ENCODE measurements at regions not wholly inside any gene's neighbourhood (a gene's known extent, or its start where the extent isn't known, plus 50 kb on each side); places are given as distances from the start of the nearest gene placed in this dataset.
"Not testable (repeated sequence)": the region's sequence is repeated elsewhere in the genome, so short reads cannot be mapped to it uniquely, and the experiment has no call there.

DNA sequence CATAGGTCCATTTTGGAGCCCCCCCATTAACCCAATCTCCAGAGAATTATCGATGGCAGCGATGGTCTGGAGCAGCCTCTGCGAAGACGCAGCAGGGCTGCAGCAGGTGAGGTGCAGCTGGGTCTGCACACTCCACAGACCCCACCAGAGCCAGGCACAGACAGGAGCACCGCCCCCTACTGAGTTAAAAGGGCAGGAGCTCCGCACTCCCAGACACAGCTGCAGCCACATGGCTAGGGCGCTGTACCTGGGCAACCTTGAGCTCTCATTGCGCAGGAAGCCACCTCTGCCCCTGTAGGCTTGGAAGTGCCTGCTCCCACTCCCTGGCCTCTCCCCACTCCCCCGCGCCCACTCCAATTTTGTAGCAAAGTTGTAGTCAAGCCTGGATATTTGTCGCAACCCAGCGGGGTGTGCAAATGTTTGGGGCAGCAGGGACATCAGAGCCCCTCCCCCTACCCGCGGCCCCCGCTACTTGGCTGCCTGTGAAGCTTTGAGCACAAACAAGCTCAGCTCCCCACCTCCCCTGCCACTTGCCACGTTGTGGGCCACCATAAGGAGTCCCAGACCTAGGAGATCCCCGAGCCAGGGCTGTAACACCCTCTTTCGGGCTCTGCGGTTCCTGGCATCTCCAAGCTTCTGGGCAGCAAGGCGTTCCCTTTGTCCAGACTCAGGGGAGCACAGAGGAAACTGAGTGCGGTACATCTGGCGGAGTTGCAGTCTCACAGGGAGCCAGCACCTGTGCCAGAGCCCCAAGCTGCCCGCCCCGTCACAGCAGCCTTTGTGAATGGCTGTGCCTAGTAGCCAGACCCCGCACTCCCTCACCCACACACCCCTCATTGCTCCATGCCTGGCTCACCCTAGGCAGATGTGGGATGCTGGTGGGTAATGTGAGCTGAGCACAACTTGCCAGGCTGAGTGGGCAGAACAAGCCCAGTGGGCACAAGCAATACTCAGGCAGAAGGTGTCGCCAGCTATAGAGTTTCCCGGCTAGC lies 949.7 kb upstream of the SLITRK1 start:
- no peak for DNase-seq

DNA sequence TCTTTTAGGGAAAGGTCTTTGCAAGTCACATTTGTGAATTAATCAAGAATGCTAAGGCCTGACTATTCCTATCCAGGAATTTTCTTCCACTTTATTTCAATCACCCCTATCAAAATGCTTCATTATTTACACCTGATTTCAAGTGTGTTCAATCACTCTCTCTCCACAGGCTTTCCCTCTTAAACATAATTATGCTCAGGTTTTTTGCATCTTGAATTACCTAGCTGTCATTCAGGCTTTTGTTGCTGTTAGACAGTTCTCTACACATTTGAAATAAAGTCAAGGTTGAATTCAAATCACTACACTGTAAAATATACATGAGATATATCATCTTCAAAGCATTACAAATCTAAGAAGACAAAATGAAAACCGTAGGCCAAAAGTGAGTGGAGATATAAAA lies 941.3 kb upstream of the SLITRK1 start:
- no peak for DNase-seq

DNA sequence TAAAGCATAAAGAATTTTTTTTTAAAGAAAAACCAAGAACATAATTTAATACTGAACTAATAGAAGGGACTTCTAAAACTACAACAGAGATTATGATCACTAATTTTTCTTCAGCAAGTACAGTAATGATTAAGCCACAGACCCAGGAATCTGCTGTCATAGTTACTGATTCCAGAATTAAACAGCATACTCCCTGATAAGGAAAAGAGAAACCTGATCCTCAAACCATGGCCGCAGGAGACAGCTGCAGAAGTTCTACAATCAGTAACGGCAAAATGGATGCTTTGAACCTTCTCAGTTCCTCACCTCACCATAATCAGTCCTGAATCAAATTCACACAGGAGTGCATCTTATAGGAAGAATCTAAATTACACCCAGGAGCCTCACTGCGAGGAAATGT lies 939.0 kb upstream of the SLITRK1 start:
- DNase-seq: no peak

- no peak for DNase-seq
Observed at GRCh38 chr13:84816567-84817105, 934.4 kb upstream of the SLITRK1 start.

DNA sequence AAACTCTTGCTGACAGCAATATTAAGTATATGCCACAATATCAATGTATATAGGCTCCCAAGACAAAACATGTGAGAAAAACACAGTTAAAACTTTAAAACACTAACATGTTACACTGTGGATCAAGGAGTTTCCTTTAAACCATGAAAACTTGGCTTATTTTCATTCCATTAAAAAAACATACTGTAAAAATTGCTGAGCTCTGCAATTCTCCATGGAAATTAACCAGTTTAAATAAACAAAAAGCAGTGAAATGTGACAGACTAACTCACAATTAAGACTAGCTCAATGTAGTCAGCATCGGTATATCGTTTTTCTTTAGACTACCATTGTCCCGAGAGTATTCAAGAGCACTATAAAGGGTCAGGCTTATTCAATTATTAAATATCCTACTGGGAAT lies 930.5 kb upstream of the SLITRK1 start:
- DNase-seq: no peak

GRCh38 chr13:84812078-84812477 lies 929.8 kb upstream of the SLITRK1 start:
- DNase-seq: no peak

DNA sequence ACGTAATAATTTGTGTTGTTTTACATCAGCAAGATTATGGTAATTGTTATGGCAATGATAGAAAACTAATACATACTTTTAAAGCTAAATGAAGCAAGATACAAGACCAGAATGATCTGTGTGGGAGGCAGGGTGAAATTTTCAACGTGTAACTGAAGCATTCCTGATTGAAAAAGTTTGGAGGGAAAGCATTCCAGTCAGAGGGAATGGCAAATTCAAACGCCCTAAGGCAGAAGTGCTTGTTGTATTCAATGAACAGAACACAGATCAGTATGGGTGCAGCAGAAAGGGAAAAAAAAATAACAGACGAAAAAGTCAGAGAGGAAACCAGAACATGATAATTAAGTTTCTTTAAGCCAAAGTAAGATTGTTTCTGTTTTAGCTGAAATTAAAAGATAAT lies 928.5 kb upstream of the SLITRK1 start:
- DNase-seq: no peak

DNA sequence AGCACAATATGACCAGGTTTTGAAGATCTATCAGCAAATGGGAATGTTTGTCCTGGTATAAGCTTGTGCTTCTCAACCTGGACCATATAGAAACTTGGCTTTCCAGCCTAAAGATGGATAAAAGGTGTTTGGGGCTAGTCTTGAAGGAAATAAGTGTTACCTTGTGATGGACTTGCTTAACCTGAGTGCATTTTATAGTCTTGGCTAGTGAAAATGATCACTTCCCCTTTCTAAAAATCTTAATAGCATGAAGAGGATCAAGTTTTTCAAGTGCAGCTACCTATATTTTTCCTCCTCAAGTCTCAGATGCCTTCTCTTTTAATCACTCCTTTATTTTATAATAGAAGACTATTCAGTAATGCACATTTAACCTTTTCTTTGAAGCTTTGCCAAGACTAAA lies 919.8 kb upstream of the SLITRK1 start:
- DNase-seq: no peak

GRCh38 chr13:84784443-84785153 lies 902.3 kb upstream of the SLITRK1 start:
- DNase-seq: no peak

GRCh38 chr13:84777316-84777715 lies 895.0 kb upstream of the SLITRK1 start:
- DNase-seq: no peak

DNA sequence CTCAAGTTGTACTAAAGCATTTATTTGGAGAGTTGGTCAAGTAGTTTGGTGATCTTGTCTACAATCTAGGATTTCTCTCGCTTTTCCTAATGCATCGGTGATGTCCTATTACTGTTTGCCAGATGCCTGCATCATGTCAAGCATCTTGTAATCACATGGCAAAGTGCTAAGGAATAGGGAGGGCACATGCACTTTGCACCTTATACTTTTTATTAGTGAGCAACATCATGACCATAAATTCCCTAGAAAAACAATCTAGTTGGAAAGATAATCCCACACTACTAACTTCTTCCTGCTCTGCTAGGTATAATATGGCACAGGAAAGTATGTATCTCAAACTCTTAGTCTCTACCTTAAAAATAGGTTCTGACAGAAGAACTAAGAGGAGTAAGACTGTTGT lies 894.3 kb upstream of the SLITRK1 start:
- DNase-seq: no peak

DNA sequence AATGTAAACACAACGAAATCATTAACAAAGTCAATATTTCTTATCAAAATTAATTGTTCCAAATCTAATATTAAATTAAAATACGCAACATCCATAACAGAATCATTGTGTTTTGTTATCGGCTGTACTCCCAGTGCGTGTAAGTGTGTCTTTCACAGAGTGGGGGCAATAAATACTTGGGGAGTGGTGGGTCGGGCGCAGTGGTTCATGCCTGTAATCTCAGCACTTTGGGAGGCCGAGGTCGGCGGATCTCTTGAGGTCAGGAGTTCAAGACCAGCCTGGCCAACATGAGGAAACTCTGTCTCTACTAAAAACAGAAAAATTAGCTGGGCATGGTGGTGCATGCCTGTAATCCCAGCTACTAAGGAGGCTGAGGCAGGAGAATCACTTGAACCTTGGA lies 893.6 kb upstream of the SLITRK1 start:
- DNase-seq: not testable (repeated sequence)

GRCh38 chr13:84774111-84774510 lies 891.8 kb upstream of the SLITRK1 start:
- no peak for DNase-seq

- no peak for DNase-seq
Observed at GRCh38 chr13:84760956-84761355, 878.7 kb upstream of the SLITRK1 start.

DNA sequence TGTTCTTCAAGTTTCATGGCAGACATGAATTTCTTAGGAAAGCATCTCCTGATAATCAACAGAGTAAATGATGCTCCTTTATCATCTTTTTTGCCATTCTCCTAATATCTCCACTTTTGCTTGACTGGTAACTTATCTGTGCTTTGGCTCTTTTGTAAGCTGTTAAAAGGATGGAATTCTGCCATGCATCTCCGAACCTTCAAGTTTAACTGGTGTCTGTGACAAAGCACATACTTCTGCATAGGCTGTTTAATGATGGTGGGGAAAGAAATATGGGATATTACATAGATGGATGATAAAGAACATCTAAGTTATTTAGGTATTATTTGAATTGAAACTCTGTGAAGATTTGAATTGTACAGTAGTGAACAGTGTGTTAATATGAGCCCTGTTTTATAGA lies 866.9 kb upstream of the SLITRK1 start:
- no peak for DNase-seq

GRCh38 chr13:84745051-84745551 lies 862.8 kb upstream of the SLITRK1 start:
- no peak for DNase-seq

GRCh38 chr13:84744203-84744602 lies 861.9 kb upstream of the SLITRK1 start:
- no peak for DNase-seq

DNA sequence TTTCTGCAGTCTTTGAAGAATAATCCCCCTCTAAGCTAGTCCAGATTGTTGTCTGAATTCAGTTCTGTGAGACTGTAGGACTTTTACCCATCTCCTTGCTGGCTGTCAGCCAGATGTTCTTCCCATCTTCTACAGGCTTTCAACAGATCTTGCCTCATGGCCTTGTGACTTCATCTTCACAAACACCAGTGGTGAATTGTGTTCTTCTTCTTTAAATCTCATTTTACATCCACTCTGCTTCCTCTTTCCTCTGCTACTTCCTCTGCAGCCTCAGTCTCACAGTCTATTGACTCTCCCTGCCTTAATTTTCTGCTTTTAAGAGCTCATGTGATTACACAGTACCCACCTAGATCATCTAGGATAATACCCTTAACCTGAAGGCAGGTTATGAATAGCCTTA lies 859.0 kb upstream of the SLITRK1 start:
- DNase-seq: no peak

GRCh38 chr13:84739021-84739420 lies 856.7 kb upstream of the SLITRK1 start:
- DNase-seq: no peak

- no peak for DNase-seq
Observed at GRCh38 chr13:84737661-84738060, 855.4 kb upstream of the SLITRK1 start.

DNA sequence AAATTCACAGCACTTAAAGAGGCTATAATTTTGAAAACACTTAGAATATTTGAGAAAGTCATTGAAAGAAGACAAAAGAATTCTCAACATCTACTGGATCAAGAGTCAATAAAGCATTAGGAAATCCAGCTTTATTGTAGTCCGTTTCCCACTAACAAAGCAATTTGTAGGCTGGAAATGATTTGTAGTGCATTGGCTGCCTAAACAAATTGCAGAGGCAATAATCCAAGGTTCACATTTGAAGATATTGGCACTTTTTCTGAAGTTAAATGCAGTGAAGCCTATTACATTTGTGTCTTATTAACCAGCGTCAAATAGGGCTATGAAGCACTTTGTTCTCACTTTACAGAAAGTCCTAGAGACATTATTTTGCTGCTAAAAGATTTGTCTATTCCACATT lies 848.1 kb upstream of the SLITRK1 start:
- DNase-seq: no peak

- DNase-seq: no peak
Observed at GRCh38 chr13:84705982-84706710, 823.9 kb upstream of the SLITRK1 start.

GRCh38 chr13:84702174-84702573 lies 819.9 kb upstream of the SLITRK1 start:
- no peak for DNase-seq

Measured in stimulated activated CD4-positive, alpha-beta T cell treated with anti-CD3 and anti-CD28 coated beads, Interleukin-15, amount 100 ng/mL, for 24 hours (primary cell).